HEK293 (cell line): ENCODE measurements at regions not wholly inside any gene's neighbourhood (a gene's known extent, or its start where the extent isn't known, plus 50 kb on each side); places are given as distances from the start of the nearest gene placed in this dataset.

ENCODE experiments used
- CTCF ChIP-seq: fragments of 450-650 bp; formaldehyde crosslinking; IDR thresholded peaks from 2 replicates; pipeline ENCODE4 v1.5.1; 2016; ENCODE audit warnings: missing biosample characterization, missing genetic modification characterization
- YY1 ChIP-seq: fragments of 450-650 bp; formaldehyde crosslinking; IDR thresholded peaks from 2 replicates; pipeline ENCODE4 v1.5.1; 2018; ENCODE audit warnings: missing biosample characterization, missing genetic modification characterization
- ZNF423 ChIP-seq: fragments of 450-650 bp; formaldehyde crosslinking; IDR thresholded peaks from 2 replicates; pipeline ENCODE4 v1.5.1; 2016; ENCODE audit warnings: missing biosample characterization, missing genetic modification characterization
- ZNF791 ChIP-seq: fragments of 450-650 bp; formaldehyde crosslinking; IDR thresholded peaks from 2 replicates; pipeline ENCODE4 v1.5.1; 2016; ENCODE audit warnings: missing biosample characterization, missing genetic modification characterization

DNA sequence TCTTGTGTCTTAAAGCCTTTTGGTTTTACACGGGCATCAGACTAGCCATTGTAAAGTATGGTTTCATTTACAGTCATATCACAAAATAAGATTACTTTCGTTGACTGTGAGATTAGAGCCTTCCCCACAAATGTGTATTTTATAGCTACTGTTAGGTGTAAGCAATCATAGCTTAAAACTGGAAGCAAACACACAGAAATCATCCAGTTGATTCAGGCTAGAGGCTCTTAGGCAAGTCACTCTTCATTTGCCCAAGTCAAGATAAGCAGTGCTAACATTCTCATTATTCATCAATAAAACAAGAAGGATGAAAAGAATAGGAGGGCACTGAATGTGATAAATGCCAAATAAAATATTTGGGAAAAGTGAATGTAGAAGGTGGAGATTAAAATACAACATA is 448.7 kb upstream of the FAM241A start:
- TF ChIP-seq YY1 (tag by site-specific recombination) (no peak), CTCF (tag by site-specific recombination) (no peak), ZNF791 (tag by site-specific recombination) (no peak), ZNF423 (no peak)
